Endothelial cell of umbilical vein (primary cell): ENCODE measurements at regions not wholly inside any gene's neighbourhood (a gene's known extent, or its start where the extent isn't known, plus 50 kb on each side); places are given as distances from the start of the nearest gene placed in this dataset.

Experiments
- EZH2 ChIP-seq: IDR thresholded peaks from 2 replicates; pipeline ENCODE4 v1.6.1; 2012; ENCODE audit warnings: borderline replicate concordance, low read depth, mild to moderate bottlenecking, moderate library complexity, low read length, inconsistent platforms; ENCODE audit not compliant: severe bottlenecking
- FOS ChIP-seq: IDR thresholded peaks from 2 replicates; pipeline ENCODE4 v1.6.1; 2011; ENCODE audit warnings: mild to moderate bottlenecking, low read length, moderate library complexity, borderline replicate concordance; ENCODE audit not compliant: insufficient read depth
- JUN ChIP-seq: IDR thresholded peaks from 2 replicates; pipeline ENCODE4 v1.6.1; 2011; ENCODE audit warnings: borderline replicate concordance, low read depth; ENCODE audit not compliant: insufficient read length, insufficient read depth
- MYC ChIP-seq: IDR thresholded peaks from one replicate; pipeline ENCODE4 v1.6.1; 2011; ENCODE audit warnings: mild to moderate bottlenecking, low read depth, low read length
- POLR2A ChIP-seq: IDR thresholded peaks from 2 replicates; pipeline ENCODE4 v1.6.1; 2012; ENCODE audit warnings: low read depth, mild to moderate bottlenecking, control low read depth, low read length
- POLR2AphosphoS5 ChIP-seq: IDR thresholded peaks from 2 replicates; pipeline ENCODE4 v1.6.1; 2012; ENCODE audit warnings: low read depth, mild to moderate bottlenecking, control low read depth, low read length, moderate library complexity; ENCODE audit not compliant: insufficient read depth
- TF ChIP-seq, protein P1 (sequence below), 2 donors: IDR thresholded peaks; 1 replicate in 1 of 2; 2 replicates in 1 of 2; pipeline ENCODE4 v1.5.1; 2011; ENCODE audit warnings: low read length in 2 of 2, mild to moderate bottlenecking in 2 of 2, moderate library complexity in 2 of 2, control low read depth in 1 of 2, inconsistent platforms in 1 of 2, low read depth in 1 of 2; ENCODE audit not compliant: insufficient read depth in 1 of 2; ENCODE audit errors: extremely low read depth in 1 of 2
- TF ChIP-seq, protein P2 (sequence below): IDR thresholded peaks from 2 replicates; pipeline ENCODE4 v1.6.1; 2011; ENCODE audit not compliant: insufficient read depth, insufficient read length

DNA sequence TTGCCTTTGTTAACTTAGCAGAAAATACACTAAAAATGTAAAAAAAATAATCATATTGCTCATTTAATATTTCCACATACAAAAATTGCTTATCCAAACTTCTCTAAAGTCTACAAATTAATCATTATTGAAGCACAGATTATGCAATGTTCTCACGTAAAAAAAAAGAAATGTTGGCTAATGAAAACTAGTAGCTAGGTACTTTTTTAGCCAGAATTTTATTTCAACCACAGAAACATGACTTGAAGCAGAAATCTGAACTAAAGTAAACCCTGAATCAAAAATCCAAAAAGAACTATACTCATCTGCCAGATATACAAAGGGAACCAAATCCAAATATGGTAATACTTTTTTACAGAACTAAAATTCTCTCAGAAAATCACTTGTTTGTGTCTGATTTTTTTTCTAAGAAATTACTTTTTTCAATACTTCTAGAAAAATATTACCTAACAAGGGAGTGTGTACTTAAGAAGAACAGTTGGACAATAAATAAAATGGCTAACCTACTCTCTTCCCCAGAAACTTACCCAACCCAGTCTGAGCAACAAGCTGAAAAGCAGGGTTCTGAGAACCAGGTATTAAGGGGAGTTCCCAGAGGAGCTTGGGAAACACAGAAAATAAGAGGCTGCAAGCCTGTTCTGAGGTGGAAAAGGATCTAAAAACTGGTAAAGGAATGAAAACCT, 78.4 kb upstream of the RAP1B start:
- TF ChIP-seq, protein P1, sequence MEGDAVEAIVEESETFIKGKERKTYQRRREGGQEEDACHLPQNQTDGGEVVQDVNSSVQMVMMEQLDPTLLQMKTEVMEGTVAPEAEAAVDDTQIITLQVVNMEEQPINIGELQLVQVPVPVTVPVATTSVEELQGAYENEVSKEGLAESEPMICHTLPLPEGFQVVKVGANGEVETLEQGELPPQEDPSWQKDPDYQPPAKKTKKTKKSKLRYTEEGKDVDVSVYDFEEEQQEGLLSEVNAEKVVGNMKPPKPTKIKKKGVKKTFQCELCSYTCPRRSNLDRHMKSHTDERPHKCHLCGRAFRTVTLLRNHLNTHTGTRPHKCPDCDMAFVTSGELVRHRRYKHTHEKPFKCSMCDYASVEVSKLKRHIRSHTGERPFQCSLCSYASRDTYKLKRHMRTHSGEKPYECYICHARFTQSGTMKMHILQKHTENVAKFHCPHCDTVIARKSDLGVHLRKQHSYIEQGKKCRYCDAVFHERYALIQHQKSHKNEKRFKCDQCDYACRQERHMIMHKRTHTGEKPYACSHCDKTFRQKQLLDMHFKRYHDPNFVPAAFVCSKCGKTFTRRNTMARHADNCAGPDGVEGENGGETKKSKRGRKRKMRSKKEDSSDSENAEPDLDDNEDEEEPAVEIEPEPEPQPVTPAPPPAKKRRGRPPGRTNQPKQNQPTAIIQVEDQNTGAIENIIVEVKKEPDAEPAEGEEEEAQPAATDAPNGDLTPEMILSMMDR (IDR thresholded peaks at IDR 0.05; ENCODE audit: extremely low read depth in 1 of 2, insufficient read depth in 1 of 2, low read depth in 1 of 2, low read length in 2 of 2) = no peak
- no peak for TF ChIP-seq EZH2
- no peak for TF ChIP-seq POLR2AphosphoS5
- no peak for TF ChIP-seq POLR2A
- TF ChIP-seq, protein P2, sequence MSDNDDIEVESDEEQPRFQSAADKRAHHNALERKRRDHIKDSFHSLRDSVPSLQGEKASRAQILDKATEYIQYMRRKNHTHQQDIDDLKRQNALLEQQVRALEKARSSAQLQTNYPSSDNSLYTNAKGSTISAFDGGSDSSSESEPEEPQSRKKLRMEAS = no peak
- no peak for TF ChIP-seq JUN
- no peak for TF ChIP-seq MYC
- TF ChIP-seq FOS = no peak
